RWPE2 (cell line): ENCODE measurements at regions not wholly inside any gene's neighbourhood (a gene's known extent, or its start where the extent isn't known, plus 50 kb on each side); places are given as distances from the start of the nearest gene placed in this dataset.

Source experiments
- ATAC-seq: fragments of 200-7000 bp; cut with Tn5 transposase; 3 replicates; pipeline ENCODE4 v1.9.1; 2021; ENCODE audit warnings: low read depth
- DNase-seq: peaks from one replicate; pipeline ENCODE4 v3.0.0-alpha.2; 2020; ENCODE audit warnings: low spot score
- H3K27ac ChIP-seq: fragments of 450-650 bp; 2 replicates; pipeline ENCODE4 v1.5.1; 2017; ENCODE audit warnings: mild to moderate bottlenecking; ENCODE audit not compliant: poor library complexity, severe bottlenecking
- H3K27me3 ChIP-seq: fragments of 250-450 bp; sonication (Bioruptor Pico); 2 replicates; pipeline ENCODE4 v1.5.1; 2021; ENCODE audit warnings: mild to moderate bottlenecking, moderate library complexity; ENCODE audit not compliant: insufficient read depth, poor library complexity, severe bottlenecking
- H3K36me3 ChIP-seq: fragments of 250-450 bp; sonication (Bioruptor Pico); 2 replicates; pipeline ENCODE4 v1.5.1; 2020; ENCODE audit warnings: low read depth, mild to moderate bottlenecking, moderate library complexity
- H3K4me1 ChIP-seq: fragments of 250-450 bp; sonication (Bioruptor Pico); 2 replicates; pipeline ENCODE4 v1.5.1; 2021; ENCODE audit warnings: mild to moderate bottlenecking, moderate library complexity; ENCODE audit not compliant: insufficient read depth, poor library complexity, severe bottlenecking
- H3K4me3 ChIP-seq: fragments of 250-450 bp; sonication (Bioruptor Pico); 2 replicates; pipeline ENCODE4 v1.5.1; 2021; ENCODE audit warnings: mild to moderate bottlenecking, moderate library complexity; ENCODE audit not compliant: severe bottlenecking
- H3K9me3 ChIP-seq: fragments of 250-450 bp; sonication (Bioruptor Pico); 2 replicates; pipeline ENCODE4 v1.5.1; 2021; ENCODE audit warnings: mild to moderate bottlenecking, moderate library complexity; ENCODE audit not compliant: severe bottlenecking
- CTCF ChIP-seq: fragments of 450-650 bp; IDR thresholded peaks from one replicate; pipeline ENCODE4 v1.5.1; 2017; ENCODE audit warnings: mild to moderate bottlenecking, moderate library complexity; ENCODE audit not compliant: poor library complexity, severe bottlenecking

DNA sequence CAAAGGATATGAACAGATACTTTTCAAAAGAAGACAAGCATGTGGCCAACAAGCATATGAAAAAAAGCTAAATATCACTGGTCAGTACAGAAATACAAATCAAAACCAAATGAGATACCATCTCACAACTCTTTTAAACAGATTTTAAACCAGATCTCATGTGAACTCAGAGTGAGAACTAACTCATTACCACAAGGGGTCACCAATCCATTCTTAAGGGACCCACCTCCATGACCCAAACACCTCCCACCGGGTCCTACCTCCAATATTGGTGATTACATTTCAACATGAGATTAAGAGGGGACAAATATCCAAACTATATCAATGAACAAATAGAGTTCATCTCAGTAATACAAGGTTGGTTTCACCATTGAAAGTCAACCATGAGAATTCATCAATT, 319.8 kb upstream of the GULP1 start:
- H3K36me3 ChIP-seq, result no peaks in the 10 kb centered on the region
- H3K4me3 ChIP-seq, result no peak overlapping the region
- no peaks in the 10 kb centered on the region for H3K4me1 ChIP-seq
- H3K27me3 ChIP-seq, result no peaks in the 10 kb centered on the region
- no peaks in the 10 kb centered on the region for H3K9me3 ChIP-seq
- no peak for ATAC-seq
- H3K27ac ChIP-seq, result no peak overlapping the region
- TF ChIP-seq CTCF, result peak; percentile 14
- no peak for DNase-seq

GRCh38 chr2:187976259-187976985, 315.3 kb upstream of the GULP1 start:
- Histone ChIP-seq H3K4me3 (no peak overlapping the region), H3K27ac (no peak overlapping the region), H3K4me1 (no peaks in the 10 kb centered on the region), H3K36me3 (no peaks in the 10 kb centered on the region), H3K9me3 (no peaks in the 10 kb centered on the region), H3K27me3 (no peaks in the 10 kb centered on the region)
- ATAC-seq (no peak), DNase-seq (no peak)
- no peak for TF ChIP-seq CTCF

- H3K4me1 ChIP-seq, result no peaks in the 10 kb centered on the region
- no peak overlapping the region for H3K4me3 ChIP-seq
- no peaks in the 10 kb centered on the region for H3K36me3 ChIP-seq
- TF ChIP-seq CTCF, result no peak
- no peaks in the 10 kb centered on the region for H3K9me3 ChIP-seq
- H3K27ac ChIP-seq, result no peak overlapping the region
- no peaks in the 10 kb centered on the region for H3K27me3 ChIP-seq
- ATAC-seq (no peak), DNase-seq (no peak)
These were observed 314.7 kb upstream of the GULP1 start for GRCh38 chr2:187976986-187977333.

DNA sequence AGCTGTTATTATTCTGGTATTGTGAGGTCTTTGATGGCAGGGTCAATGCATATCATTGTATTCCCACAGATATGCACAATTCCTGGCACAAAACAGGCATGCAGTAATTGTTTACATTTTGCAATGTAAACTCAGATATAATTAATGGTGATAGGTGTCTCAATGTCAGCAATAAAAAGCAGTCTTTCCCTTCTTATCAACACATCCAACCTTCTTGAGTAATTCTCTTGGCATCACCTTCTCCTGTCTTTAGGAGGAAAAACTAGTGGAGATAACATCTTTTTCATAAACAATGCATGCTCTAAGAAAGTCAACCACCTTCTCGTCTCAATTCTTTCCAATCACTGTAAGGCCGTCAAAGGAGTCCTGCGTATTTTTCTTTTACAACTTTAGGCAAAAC, 313.3 kb upstream of the GULP1 start:
- no peak overlapping the region for H3K4me3 ChIP-seq
- H3K4me1 ChIP-seq, result no peaks in the 10 kb centered on the region
- H3K36me3 ChIP-seq, result no peaks in the 10 kb centered on the region
- no peak for TF ChIP-seq CTCF
- H3K27me3 ChIP-seq, result no peaks in the 10 kb centered on the region
- H3K27ac ChIP-seq, result no peak overlapping the region
- H3K9me3 ChIP-seq, result no peaks in the 10 kb centered on the region
- no peak for DNase-seq
- no peak for ATAC-seq

DNA sequence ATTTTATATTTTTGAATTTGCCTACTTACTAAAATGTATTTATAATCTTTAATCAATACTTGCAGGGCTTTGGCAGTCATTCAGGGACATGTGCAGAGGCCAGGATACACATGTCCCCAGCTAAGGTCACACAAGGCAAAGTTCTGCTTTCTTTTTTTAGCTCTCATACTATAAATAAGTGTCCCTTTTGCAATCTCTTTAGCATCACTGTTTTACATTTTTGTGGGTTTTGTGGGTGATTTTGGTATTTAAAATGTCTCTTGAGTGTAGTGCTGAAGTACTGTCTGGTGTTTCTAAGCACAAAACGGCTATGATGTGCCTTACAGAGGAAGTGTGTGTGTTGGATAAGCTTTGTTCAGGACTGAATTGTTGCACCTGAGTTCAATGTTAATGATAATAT, 309.0 kb upstream of the GULP1 start:
- H3K36me3 ChIP-seq, result no peaks in the 10 kb centered on the region
- H3K4me1 ChIP-seq, result peaks cover 3% of the 10 kb centered on the region
- no peaks in the 10 kb centered on the region for H3K9me3 ChIP-seq
- H3K4me3 ChIP-seq, result no peak overlapping the region
- no peak for DNase-seq
- H3K27ac ChIP-seq, result no peak overlapping the region
- no peak for ATAC-seq
- TF ChIP-seq CTCF, result no peak
- no peaks in the 10 kb centered on the region for H3K27me3 ChIP-seq
